NCI-H82 treated with DMSO at 0.1 percent for 48 hours (cell line): ENCODE measurements at regions not wholly inside any gene's neighbourhood (a gene's known extent, or its start where the extent isn't known, plus 50 kb on each side); places are given as distances from the start of the nearest gene placed in this dataset.
"Not testable (repeated sequence)": the region's sequence is repeated elsewhere in the genome, so short reads cannot be mapped to it uniquely, and the experiment has no call there.

Experiments used
- DNase-seq: peaks from one replicate; lab custom pipeline; 2025; ENCODE audit not compliant: unreplicated experiment; lab: John Stamatoyannopoulos, UW

- DNase-seq = no peak
Observed at GRCh38 chr6:84358581-84358980, 131.1 kb upstream of the CEP162 start.

GRCh38 chr6:84357631-84358030, 130.2 kb upstream of the CEP162 start:
- DNase-seq = no peak

- DNase-seq = no peak
Observed at GRCh38 chr6:84356907-84357306, 129.5 kb upstream of the CEP162 start.

- no peak for DNase-seq
Observed at GRCh38 chr6:84353459-84354423, 126.3 kb upstream of the CEP162 start.

- no peak for DNase-seq
Observed at GRCh38 chr6:84350397-84350796, 123.0 kb upstream of the CEP162 start.

- DNase-seq = no peak
Observed at GRCh38 chr6:84349542-84349941, 122.1 kb upstream of the CEP162 start.

GRCh38 chr6:84348801-84349200, 121.4 kb upstream of the CEP162 start:
- no peak for DNase-seq

- DNase-seq = no peak
Observed at GRCh38 chr6:84346372-84346771, 118.9 kb upstream of the CEP162 start.

GRCh38 chr6:84344005-84344404, 116.6 kb upstream of the CEP162 start:
- no peak for DNase-seq

GRCh38 chr6:84340422-84340821, 113.0 kb upstream of the CEP162 start:
- no peak for DNase-seq

- DNase-seq = no peak
Observed at GRCh38 chr6:84333842-84334241, 106.4 kb upstream of the CEP162 start.

- DNase-seq = no peak
Observed at GRCh38 chr6:84332139-84333034, 104.9 kb upstream of the CEP162 start.

GRCh38 chr6:84330325-84330724, 102.9 kb upstream of the CEP162 start:
- DNase-seq = no peak

- DNase-seq = no peak
Observed at GRCh38 chr6:84329516-84329915, 102.1 kb upstream of the CEP162 start.

- no peak for DNase-seq
Observed at GRCh38 chr6:84329077-84329476, 101.6 kb upstream of the CEP162 start.

GRCh38 chr6:84317463-84317862, 90.0 kb upstream of the CEP162 start:
- no peak for DNase-seq

GRCh38 chr6:84314377-84314898, 87.0 kb upstream of the CEP162 start:
- no peak for DNase-seq

GRCh38 chr6:84309336-84309735, 81.9 kb upstream of the CEP162 start:
- no peak for DNase-seq

- no peak for DNase-seq
Observed at GRCh38 chr6:84304881-84305280, 77.4 kb upstream of the CEP162 start.

GRCh38 chr6:84291033-84291432, 63.6 kb upstream of the CEP162 start:
- DNase-seq = not testable (repeated sequence)

GRCh38 chr6:84284428-84285049, 57.1 kb upstream of the CEP162 start:
- DNase-seq = no peak
